CD4-positive, alpha-beta memory T cell (primary cell): ENCODE measurements at regions not wholly inside any gene's neighbourhood (a gene's known extent, or its start where the extent isn't known, plus 50 kb on each side); places are given as distances from the start of the nearest gene placed in this dataset.
"Not testable (repeated sequence)": the region's sequence is repeated elsewhere in the genome, so short reads cannot be mapped to it uniquely, and the experiment has no call there.

Experiments
- CTCF ChIA-PET: fragments of 350-600 bp; sonication (Branson Sonifier 250); formaldehyde crosslinking; loops from one replicate; lab custom pipeline; 2021; ENCODE audit warnings: inconsistent platforms; ENCODE audit not compliant: partially characterized antibody; lab: Charles Lee
- POLR2A ChIA-PET: fragments of 350-600 bp; sonication (Branson Sonifier 250); formaldehyde crosslinking; loops from one replicate; lab custom pipeline; 2021; ENCODE audit not compliant: partially characterized antibody; lab: Charles Lee
- DNase-seq, 5 donors: peaks; one replicate each; pipeline versions ENCODE4 v3.0.0 to v3.0.0-alpha.2; 2020 to 2022; ENCODE audit warnings: mixed read lengths in 1 of 5
- H3K27ac ChIP-seq: one replicate; pipeline ENCODE4 v1.7.0; 2013; ENCODE audit warnings: low read depth, low read length
- H3K27me3 ChIP-seq: 2 replicates; pipeline ENCODE4 v1.7.0; 2013; ENCODE audit warnings: mild to moderate bottlenecking, low read length, moderate library complexity; ENCODE audit not compliant: insufficient read depth
- H3K36me3 ChIP-seq: 2 replicates; pipeline ENCODE4 v1.7.0; 2013; ENCODE audit warnings: mild to moderate bottlenecking, low read length, moderate library complexity; ENCODE audit not compliant: insufficient read depth
- H3K4me1 ChIP-seq: 2 replicates; pipeline ENCODE4 v1.7.0; 2013; ENCODE audit warnings: mild to moderate bottlenecking, low read length, moderate library complexity; ENCODE audit not compliant: insufficient read depth
- H3K4me3 ChIP-seq, 2 donors: one replicate each; pipeline ENCODE4 v1.7.0; 2013; ENCODE audit warnings: low read length in 2 of 2, mild to moderate bottlenecking in 1 of 2
- H3K9me3 ChIP-seq, 2 donors: one replicate each; pipeline ENCODE4 v1.7.0; 2013; ENCODE audit warnings: low read length in 2 of 2, control low read depth in 1 of 2; ENCODE audit not compliant: control insufficient read depth in 1 of 2
- H3K27ac Mint-ChIP-seq, 7 donors: one replicate each; pipeline ENCODE4 v1.8.0; 2020 to 2021; ENCODE audit warnings: mixed read lengths in 7 of 7, mild to moderate bottlenecking in 6 of 7, inconsistent platforms in 3 of 7, moderate library complexity in 3 of 7
- H3K27me3 Mint-ChIP-seq, 2 donors: one replicate each; pipeline ENCODE4 v1.8.0; 2020 to 2021; ENCODE audit warnings: mixed read lengths in 2 of 2
- H3K36me3 Mint-ChIP-seq, 2 donors: one replicate each; pipeline ENCODE4 v1.8.0; 2020 to 2021; ENCODE audit warnings: mixed read lengths in 2 of 2, inconsistent platforms in 1 of 2, mild to moderate bottlenecking in 1 of 2
- H3K4me1 Mint-ChIP-seq, 4 donors: one replicate each; pipeline ENCODE4 v1.8.0; 2020 to 2021; ENCODE audit warnings: mixed read lengths in 4 of 4, mild to moderate bottlenecking in 1 of 4
- H3K4me3 Mint-ChIP-seq, 8 donors: one replicate each; pipeline ENCODE4 v1.8.0; 2020 to 2021; ENCODE audit warnings: mixed read lengths in 8 of 8, mild to moderate bottlenecking in 7 of 8, moderate library complexity in 6 of 8, inconsistent platforms in 3 of 8
- H3K9me3 Mint-ChIP-seq, 8 donors: one replicate each; pipeline ENCODE4 v1.8.0; 2020 to 2021; ENCODE audit warnings: mixed read lengths in 8 of 8, mild to moderate bottlenecking in 5 of 8, inconsistent platforms in 3 of 8, moderate library complexity in 1 of 8
- intact Hi-C: fragments of 100-400 bp; cut with micrococcal nuclease; formaldehyde crosslinking; loops from one replicate; pipeline ENCODE4 v1.15.1; 2023

- H3K9me3 ChIP-seq, intact Hi-C loops, CTCF ChIA-PET, POLR2A ChIA-PET, H3K4me1 ChIP-seq, DNase-seq, H3K36me3 ChIP-seq, H3K27ac Mint-ChIP-seq, H3K4me3 Mint-ChIP-seq, H3K36me3 Mint-ChIP-seq, H3K4me1 Mint-ChIP-seq, H3K27me3 ChIP-seq, H3K27ac ChIP-seq, H3K27me3 Mint-ChIP-seq, H3K4me3 ChIP-seq: not testable (repeated sequence)
- H3K9me3 Mint-ChIP-seq: peaks cover 0 to 14% (median 6%) of the 10 kb centered on the region in 8 donors
These were observed 110.3 kb upstream of the SLC7A11 start for GRCh38 chr4:138352446-138352845.

DNA sequence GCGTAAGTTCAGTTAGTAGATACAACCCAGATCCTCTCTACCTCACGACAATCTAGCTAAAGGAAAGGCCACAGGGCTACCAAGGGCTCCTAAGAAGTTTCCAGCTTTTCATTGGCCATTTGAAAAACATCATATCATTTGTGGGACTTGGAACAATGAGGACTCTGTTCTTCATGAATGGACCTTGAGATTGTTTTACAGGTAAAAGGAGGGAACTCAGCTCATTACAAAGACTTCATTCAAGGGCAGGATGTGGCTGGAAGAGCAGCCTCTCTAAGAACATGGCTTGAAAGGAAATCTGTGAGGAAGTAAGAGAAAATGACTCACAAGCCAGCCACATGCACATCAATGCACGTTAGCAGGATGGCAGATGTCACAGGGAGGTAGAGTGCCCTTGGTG, 105.9 kb upstream of the SLC7A11 start:
- no peaks in the 10 kb centered on the region for H3K9me3 ChIP-seq
- Mint-ChIP-seq H3K4me1 (no peaks in the 10 kb centered on the region), H3K27ac (no peak overlapping the region), H3K36me3 (no peaks in the 10 kb centered on the region), H3K4me3 (no peak overlapping the region), H3K9me3 (peaks cover 0 to 10% (median 2%) of the 10 kb centered on the region in 8 donors), H3K27me3 (no peaks in the 10 kb centered on the region)
- no peak overlapping the region for H3K4me3 ChIP-seq
- no peaks in the 10 kb centered on the region for H3K36me3 ChIP-seq
- no peaks in the 10 kb centered on the region for H3K4me1 ChIP-seq
- ChIA-PET POLR2A (no interaction called here), CTCF (no interaction called here)
- intact Hi-C loops: no loop called here
- H3K27me3 ChIP-seq: no peaks in the 10 kb centered on the region
- DNase-seq: no peak
- no peak overlapping the region for H3K27ac ChIP-seq

DNA sequence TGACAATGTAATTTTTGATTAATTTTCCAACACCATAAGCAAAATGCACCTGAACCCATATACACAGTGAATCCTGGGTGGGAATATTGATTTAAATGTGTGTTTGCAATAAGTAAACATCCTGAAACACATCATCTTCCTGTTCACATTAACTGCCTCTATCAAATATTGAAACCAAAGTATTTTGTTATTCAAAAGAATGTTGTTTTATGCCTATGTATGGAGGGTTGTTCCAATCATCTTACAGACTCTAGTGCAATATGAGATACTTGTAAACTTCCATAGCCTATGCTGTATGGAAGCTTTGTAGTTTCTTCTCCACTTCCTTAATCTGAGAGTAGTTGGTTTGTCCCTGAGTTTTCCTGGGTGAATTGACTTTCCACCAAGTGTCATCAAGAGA, 105.4 kb upstream of the SLC7A11 start:
- POLR2A ChIA-PET: no interaction called here

GRCh38 chr4:138344851-138345250, 102.7 kb upstream of the SLC7A11 start:
- H3K9me3 Mint-ChIP-seq: peaks cover 0 to 5% (median 1%) of the 10 kb centered on the region in 8 donors
- DNase-seq: no peak
- H3K4me3 Mint-ChIP-seq: no peak overlapping the region
- Histone ChIP-seq H3K4me3 (no peak overlapping the region), H3K27ac (no peak overlapping the region), H3K36me3 (no peaks in the 10 kb centered on the region), H3K4me1 (no peaks in the 10 kb centered on the region), H3K9me3 (no peaks in the 10 kb centered on the region), H3K27me3 (no peaks in the 10 kb centered on the region)
- no peak overlapping the region for H3K27ac Mint-ChIP-seq
- intact Hi-C loops: no loop called here
- CTCF ChIA-PET: no interaction called here
- H3K36me3 Mint-ChIP-seq: no peaks in the 10 kb centered on the region
- no peaks in the 10 kb centered on the region for H3K4me1 Mint-ChIP-seq
- POLR2A ChIA-PET: no interaction called here
- no peaks in the 10 kb centered on the region for H3K27me3 Mint-ChIP-seq

More for the DNA sequence above, 105.4 kb upstream of the SLC7A11 start:
- CTCF ChIA-PET: no interaction called here
- no peaks in the 10 kb centered on the region for H3K9me3 ChIP-seq
- Mint-ChIP-seq H3K9me3 (peaks cover 0 to 7% (median 1%) of the 10 kb centered on the region in 8 donors), H3K27ac (no peak overlapping the region), H3K36me3 (no peaks in the 10 kb centered on the region), H3K4me3 (no peak overlapping the region), H3K27me3 (no peaks in the 10 kb centered on the region), H3K4me1 (no peaks in the 10 kb centered on the region)
- H3K36me3 ChIP-seq: no peaks in the 10 kb centered on the region
- intact Hi-C loops: no loop called here
- H3K4me1 ChIP-seq: no peaks in the 10 kb centered on the region
- H3K27me3 ChIP-seq: no peaks in the 10 kb centered on the region
- H3K4me3 ChIP-seq: no peak overlapping the region
- no peak overlapping the region for H3K27ac ChIP-seq
- no peak for DNase-seq

DNA sequence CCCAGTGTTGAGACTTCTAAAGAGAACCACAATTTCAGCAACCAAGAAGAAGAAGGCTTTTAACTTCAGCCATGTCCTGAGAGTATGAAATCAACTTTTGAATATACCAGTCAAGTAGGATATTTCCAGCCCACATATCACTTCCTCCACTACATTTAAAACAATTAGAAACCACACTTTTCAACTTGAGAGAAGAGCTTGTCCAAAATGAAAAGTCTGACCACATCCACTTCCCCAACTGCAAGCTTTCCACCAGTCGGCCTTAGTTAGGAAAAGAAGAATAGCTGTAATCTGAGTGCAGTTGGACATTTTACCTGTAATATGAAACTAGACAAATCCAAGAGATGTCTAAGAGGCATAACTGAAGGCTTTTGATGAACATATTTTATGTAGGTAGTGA, 101.9 kb upstream of the SLC7A11 start:
- Mint-ChIP-seq H3K36me3 (no peaks in the 10 kb centered on the region), H3K4me3 (no peak overlapping the region), H3K4me1 (no peaks in the 10 kb centered on the region), H3K27me3 (no peaks in the 10 kb centered on the region), H3K9me3 (peaks cover 0 to 4% (median 0%) of the 10 kb centered on the region in 8 donors), H3K27ac (no peak overlapping the region)
- DNase-seq: no peak
- no peaks in the 10 kb centered on the region for H3K36me3 ChIP-seq
- H3K9me3 ChIP-seq: no peaks in the 10 kb centered on the region
- H3K27ac ChIP-seq: no peak overlapping the region
- ChIA-PET POLR2A (no interaction called here), CTCF (no interaction called here)
- H3K4me1 ChIP-seq: no peaks in the 10 kb centered on the region
- no peaks in the 10 kb centered on the region for H3K27me3 ChIP-seq
- intact Hi-C loops: no loop called here
- no peak overlapping the region for H3K4me3 ChIP-seq

- POLR2A ChIA-PET: interaction anchor here (0.7 kb wide), 1 partner anchor 317 kb away, joined by 5 read pairs; no protein-coding TSS in a partner anchor
- Histone ChIP-seq H3K4me3 (no peak overlapping the region), H3K27me3 (no peaks in the 10 kb centered on the region), H3K4me1 (no peaks in the 10 kb centered on the region), H3K9me3 (no peaks in the 10 kb centered on the region), H3K36me3 (no peaks in the 10 kb centered on the region), H3K27ac (no peak overlapping the region)
- no peak overlapping the region for H3K27ac Mint-ChIP-seq
- intact Hi-C loops: no loop called here
- H3K9me3 Mint-ChIP-seq: peaks cover 0 to 6% (median 0%) of the 10 kb centered on the region in 8 donors
- DNase-seq: no peak
- H3K27me3 Mint-ChIP-seq: no peaks in the 10 kb centered on the region
- H3K4me3 Mint-ChIP-seq: no peak overlapping the region
- no peaks in the 10 kb centered on the region for H3K36me3 Mint-ChIP-seq
- CTCF ChIA-PET: no interaction called here
- no peaks in the 10 kb centered on the region for H3K4me1 Mint-ChIP-seq
These were observed 99.7 kb upstream of the SLC7A11 start for GRCh38 chr4:138341739-138342415.

DNA sequence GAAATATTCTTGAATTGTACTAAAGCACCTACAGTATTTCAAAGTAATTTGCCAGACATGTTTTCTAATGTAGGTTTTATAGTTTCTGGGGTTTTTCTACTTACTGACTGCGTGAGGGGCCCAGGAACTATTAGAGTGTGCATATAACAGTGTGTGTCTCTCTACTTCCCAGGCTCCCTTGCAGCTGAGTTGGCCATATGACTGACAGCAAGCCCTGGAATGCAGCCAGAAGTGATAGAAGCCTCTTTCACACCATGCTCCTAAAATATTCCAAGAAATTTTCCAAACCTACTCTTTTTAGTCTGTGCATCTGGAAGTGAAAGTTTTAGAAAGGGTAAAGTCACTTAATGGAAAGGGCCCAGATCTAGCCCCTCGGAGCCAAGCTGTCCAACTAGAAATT, 96.7 kb upstream of the SLC7A11 start:
- H3K27me3 ChIP-seq: no peaks in the 10 kb centered on the region
- Mint-ChIP-seq H3K27ac (no peak overlapping the region), H3K4me1 (no peaks in the 10 kb centered on the region), H3K27me3 (no peaks in the 10 kb centered on the region), H3K9me3 (peaks cover 0 to 3% (median 0%) of the 10 kb centered on the region in 8 donors), H3K4me3 (no peak overlapping the region), H3K36me3 (no peaks in the 10 kb centered on the region)
- ChIA-PET POLR2A (no interaction called here), CTCF (no interaction called here)
- DNase-seq: no peak
- H3K9me3 ChIP-seq: no peaks in the 10 kb centered on the region
- no peak overlapping the region for H3K27ac ChIP-seq
- H3K4me3 ChIP-seq: no peak overlapping the region
- no peaks in the 10 kb centered on the region for H3K4me1 ChIP-seq
- no peaks in the 10 kb centered on the region for H3K36me3 ChIP-seq
- intact Hi-C loops: no loop called here
